Stimulated activated CD4-positive, alpha-beta T cell treated with anti-CD3 and anti-CD28 coated beads, Interleukin-4, amount 100 ng/mL, for 48 hours (primary cell): ENCODE measurements at regions not wholly inside any gene's neighbourhood (a gene's known extent, or its start where the extent isn't known, plus 50 kb on each side); places are given as distances from the start of the nearest gene placed in this dataset.

Experiments used
- DNase-seq, 2 donors: peaks; one replicate each; pipeline ENCODE4 v3.0.0-alpha.2; 2020; ENCODE audit warnings: low read depth in 2 of 2

DNA sequence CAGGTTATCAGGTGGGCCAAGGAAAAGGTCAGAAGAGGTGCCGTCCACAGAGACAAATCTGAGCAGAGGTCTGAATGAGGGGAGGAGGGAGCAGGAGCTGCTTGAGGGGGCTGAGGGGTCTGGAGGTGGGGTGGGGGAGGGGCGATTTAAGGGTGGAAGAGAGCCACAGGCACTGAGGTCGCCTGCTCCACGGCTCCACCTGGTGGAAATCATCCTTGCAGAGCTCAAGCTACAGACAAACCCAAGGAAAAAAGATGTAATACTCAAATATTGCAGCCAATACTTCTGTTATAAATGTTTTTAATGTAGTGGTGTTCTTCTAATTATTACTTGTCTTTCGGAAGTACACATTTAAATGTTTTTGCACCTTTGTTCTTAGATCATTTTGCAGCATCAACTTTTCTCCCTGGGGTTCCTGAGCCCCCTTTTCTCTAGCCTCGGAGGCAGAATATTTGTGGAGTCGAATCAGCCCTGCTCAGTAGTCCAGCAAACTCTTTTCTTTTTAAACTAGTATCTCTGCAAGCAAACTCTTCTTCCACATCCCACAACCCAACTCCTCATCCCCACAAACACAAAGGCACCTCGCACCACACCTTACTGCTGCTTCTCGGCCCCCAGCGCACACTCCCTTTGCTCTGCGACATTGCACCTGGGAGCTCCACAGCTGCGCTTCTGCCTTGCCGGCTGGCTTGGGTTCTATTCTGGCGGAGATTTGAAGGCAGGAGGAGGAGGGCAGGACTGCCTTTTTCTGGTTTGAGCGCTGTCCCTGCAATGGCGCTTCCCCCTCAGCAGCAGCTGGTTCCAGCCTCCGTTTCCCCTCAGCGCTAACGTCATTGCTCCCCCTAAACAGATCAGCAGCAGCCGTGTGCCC lies 51.0 kb upstream of the TFAP2A start:
- peak in 1 of 2 donors; percentile 7 for DNase-seq
